SU-DHL-6 (cell line): ENCODE measurements at regions not wholly inside any gene's neighbourhood (a gene's known extent, or its start where the extent isn't known, plus 50 kb on each side); places are given as distances from the start of the nearest gene placed in this dataset.

Experiments used
- CTCF ChIP-seq: fragments of 200-600 bp; sonication (generic); IDR thresholded peaks from one replicate; pipeline ENCODE4 v1.5.1; 2017; ENCODE audit warnings: antibody characterized with exemption, mild to moderate bottlenecking, low read length, moderate library complexity; ENCODE audit not compliant: insufficient read depth, poor library complexity, severe bottlenecking
- EZH2phosphoT487 ChIP-seq: fragments of 200-600 bp; sonication (generic), shearing (Covaris generic); conservative IDR thresholded peaks from 2 replicates; pipeline ENCODE4 v1.6.1; 2018; ENCODE audit warnings: mild to moderate bottlenecking, antibody characterized with exemption, low read length, moderate library complexity, mixed read lengths

- TF ChIP-seq CTCF (no peak), EZH2phosphoT487 (no peak)
Measured at GRCh38 chr3:25239042-25239441, 189.0 kb upstream of the RARB start.
